GM19372 (cell line): ENCODE measurements at regions not wholly inside any gene's neighbourhood (a gene's known extent, or its start where the extent isn't known, plus 50 kb on each side); places are given as distances from the start of the nearest gene placed in this dataset.
A peak's percentile ranks its signal among the peaks of the same experiment; 100 is the strongest.

Experiments used
- ATAC-seq: cut with Tn5 transposase; IDR thresholded peaks from one replicate; pipeline ENCODE4 v1.9.1; 2021; ENCODE audit warnings: mild to moderate bottlenecking, low read depth, moderate library complexity; ENCODE audit not compliant: unreplicated experiment

- ATAC-seq: no peak
These were observed 1412.4 kb upstream of the CELF2 start for GRCh38 chr10:9605231-9605630.

- ATAC-seq: no peak
These were observed 1409.1 kb upstream of the CELF2 start for GRCh38 chr10:9608602-9609001.

GRCh38 chr10:9613338-9614075, 1404.2 kb upstream of the CELF2 start:
- ATAC-seq: peak; percentile 82

- no peak for ATAC-seq
These were observed 1402.5 kb upstream of the CELF2 start for GRCh38 chr10:9615189-9615588.

- ATAC-seq: no peak
These were observed 1396.5 kb upstream of the CELF2 start for GRCh38 chr10:9621216-9621615.

GRCh38 chr10:9625304-9625703, 1392.4 kb upstream of the CELF2 start:
- no peak for ATAC-seq

GRCh38 chr10:9634466-9634865, 1383.2 kb upstream of the CELF2 start:
- no peak for ATAC-seq

- no peak for ATAC-seq
These were observed 1382.0 kb upstream of the CELF2 start for GRCh38 chr10:9635691-9636090.

GRCh38 chr10:9636216-9636615, 1381.5 kb upstream of the CELF2 start:
- no peak for ATAC-seq

- no peak for ATAC-seq
These were observed 1373.9 kb upstream of the CELF2 start for GRCh38 chr10:9643782-9644181.

- no peak for ATAC-seq
These were observed 1372.3 kb upstream of the CELF2 start for GRCh38 chr10:9645404-9645803.

GRCh38 chr10:9645928-9646600, 1371.6 kb upstream of the CELF2 start:
- ATAC-seq: no peak

- no peak for ATAC-seq
These were observed 1363.4 kb upstream of the CELF2 start for GRCh38 chr10:9654261-9654660.

GRCh38 chr10:9656386-9656785, 1361.3 kb upstream of the CELF2 start:
- no peak for ATAC-seq

- no peak for ATAC-seq
These were observed 1360.7 kb upstream of the CELF2 start for GRCh38 chr10:9656996-9657395.

- ATAC-seq: no peak
These were observed 1360.1 kb upstream of the CELF2 start for GRCh38 chr10:9657530-9657929.

- no peak for ATAC-seq
These were observed 1349.3 kb upstream of the CELF2 start for GRCh38 chr10:9668411-9668810.

GRCh38 chr10:9670911-9671310, 1346.8 kb upstream of the CELF2 start:
- ATAC-seq: no peak

- ATAC-seq: no peak
These were observed 1336.0 kb upstream of the CELF2 start for GRCh38 chr10:9681655-9682054.

GRCh38 chr10:9682802-9683201, 1334.9 kb upstream of the CELF2 start:
- ATAC-seq: no peak

- ATAC-seq: no peak
These were observed 1333.5 kb upstream of the CELF2 start for GRCh38 chr10:9684186-9684585.

GRCh38 chr10:9685596-9685995, 1332.1 kb upstream of the CELF2 start:
- ATAC-seq: no peak
